ENCODE measurements at regions not wholly inside any gene's neighbourhood (a gene's known extent, or its start where the extent isn't known, plus 50 kb on each side); places are given as distances from the start of the nearest gene placed in this dataset.

- no peak for TF ChIP-seq CTCF (IDR thresholded peaks at IDR 0.05; ENCODE audit: low read length, missing control alignments)
- H3K4me3 ChIP-seq (replicated peaks; ENCODE audit: low read depth, low read length) = no peak overlapping the region
- DNase-seq (ENCODE audit: low read depth) = no peak
Observed at GRCh38 chr5:79850316-79850822, 140.7 kb downstream of the MTX3 start.

DNA sequence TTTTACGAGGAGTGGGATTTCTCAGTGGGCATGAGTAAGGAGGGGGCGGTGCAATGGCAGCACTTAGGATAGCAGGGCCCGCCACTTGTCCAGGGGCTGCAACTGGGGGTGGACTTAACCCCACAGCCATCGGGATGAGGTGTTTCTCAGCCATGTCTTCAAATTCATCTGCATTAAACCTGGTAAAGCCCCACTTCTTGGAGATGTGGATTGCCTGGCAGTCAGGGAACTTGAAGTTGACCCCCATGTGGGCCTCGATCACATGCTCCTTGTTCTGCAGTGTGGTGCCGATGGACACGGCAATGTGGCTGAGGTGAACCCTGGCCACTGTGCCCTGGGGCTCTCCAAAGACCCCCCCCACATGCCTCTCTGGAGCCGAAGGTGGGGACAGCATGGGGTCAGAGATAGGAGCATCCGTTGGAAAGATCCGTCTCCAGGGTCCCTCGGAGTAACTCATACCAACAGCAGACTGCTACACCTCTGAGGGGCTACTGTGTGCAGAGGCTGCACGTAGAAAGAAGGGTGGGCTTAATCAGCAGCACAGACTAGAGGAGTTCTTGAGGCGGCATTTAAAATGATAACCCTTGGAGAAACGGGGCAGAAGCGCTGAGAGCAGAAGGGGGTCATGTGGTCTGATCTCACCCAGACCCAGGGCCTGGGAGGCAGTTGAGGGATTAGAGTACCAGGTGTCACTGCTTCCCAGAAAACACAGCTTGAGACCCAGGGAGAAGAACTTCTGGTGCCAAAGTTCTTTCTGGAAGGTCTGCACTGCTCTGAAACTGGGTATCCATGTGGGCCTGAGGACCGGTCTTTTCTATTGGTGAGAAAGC is 141.4 kb downstream of the MTX3 start:
- no peak overlapping the region for H3K4me3 ChIP-seq (replicated peaks; ENCODE audit: low read depth, low read length)
- DNase-seq (ENCODE audit: low read depth) = no peak
- no peak for TF ChIP-seq CTCF (IDR thresholded peaks at IDR 0.05; ENCODE audit: low read length, missing control alignments)

Data from fibroblast of pulmonary artery (primary cell).